VCaP (cell line): ENCODE measurements at regions not wholly inside any gene's neighbourhood (a gene's known extent, or its start where the extent isn't known, plus 50 kb on each side); places are given as distances from the start of the nearest gene placed in this dataset.

ENCODE experiments used
- H3K27ac ChIP-seq: fragments of 450-650 bp; 2 replicates; pipeline ENCODE4 v1.5.1; 2017
- CTCF ChIP-seq: fragments of 450-650 bp; conservative IDR thresholded peaks from 2 replicates; pipeline ENCODE4 v1.5.1; 2017; ENCODE audit warnings: mild to moderate bottlenecking, moderate library complexity

GRCh38 chr13:83702021-83702420 is 180.3 kb downstream of the SLITRK1 start:
- H3K27ac ChIP-seq: no peak overlapping the region
- TF ChIP-seq CTCF: no peak

GRCh38 chr13:83692800-83693199 is 189.5 kb downstream of the SLITRK1 start:
- no peak overlapping the region for H3K27ac ChIP-seq
- no peak for TF ChIP-seq CTCF

- TF ChIP-seq CTCF: no peak
- H3K27ac ChIP-seq: no peak overlapping the region
Measured at GRCh38 chr13:83691966-83692365, 190.3 kb downstream of the SLITRK1 start.

GRCh38 chr13:83681547-83681946 is 200.7 kb downstream of the SLITRK1 start:
- no peak overlapping the region for H3K27ac ChIP-seq
- no peak for TF ChIP-seq CTCF

GRCh38 chr13:83677985-83678384 is 204.3 kb downstream of the SLITRK1 start:
- no peak overlapping the region for H3K27ac ChIP-seq
- no peak for TF ChIP-seq CTCF

GRCh38 chr13:83672612-83673011 is 209.7 kb downstream of the SLITRK1 start:
- H3K27ac ChIP-seq: no peak overlapping the region
- TF ChIP-seq CTCF: no peak

GRCh38 chr13:83667606-83668005 is 214.7 kb downstream of the SLITRK1 start:
- no peak for TF ChIP-seq CTCF

GRCh38 chr13:83666141-83666540 is 216.1 kb downstream of the SLITRK1 start:
- TF ChIP-seq CTCF: no peak
- H3K27ac ChIP-seq: no peak overlapping the region

More at GRCh38 chr13:83667606-83668005, 214.7 kb downstream of the SLITRK1 start:
- no peak overlapping the region for H3K27ac ChIP-seq
